PC-9 (cell line): ENCODE measurements at regions not wholly inside any gene's neighbourhood (a gene's known extent, or its start where the extent isn't known, plus 50 kb on each side); places are given as distances from the start of the nearest gene placed in this dataset.

ENCODE experiments used
- BruUV-seq: library from RNA; stranded (reverse); fragments of 400-500 nt; replicated peaks from 2 replicates; lab custom pipeline; 2021; lab: Mats Ljungman, UMichigan
- CTCF ChIA-PET: fragments of 300-600 bp; sonication (Branson Sonifier 250); formaldehyde crosslinking; loops from one replicate; lab custom pipeline; 2022; ENCODE audit warnings: antibody characterized with exemption; lab: Charles Lee
- POLR2A ChIA-PET: fragments of 300-600 bp; sonication (Branson Sonifier 250); formaldehyde crosslinking; loops from one replicate; lab custom pipeline; 2022; ENCODE audit warnings: antibody characterized with exemption; ENCODE audit not compliant: unreplicated experiment; lab: Charles Lee
- DNase-seq, 2 experiments: peaks; one replicate each; pipeline versions ENCODE4 v3.0.0 to v3.0.0-alpha.2; 2015 to 2022; ENCODE audit warnings: mixed read lengths in 1 of 2
- H2AFZ ChIP-seq: fragments of 200-600 bp; sonication (generic); 2 replicates; pipeline ENCODE4 v1.8.1; 2017; ENCODE audit warnings: antibody characterized with exemption
- H3F3A ChIP-seq: fragments of 200-600 bp; sonication (generic); 2 replicates; pipeline ENCODE4 v1.8.1; 2017; ENCODE audit warnings: antibody characterized with exemption, mild to moderate bottlenecking, low read depth; ENCODE audit not compliant: insufficient read depth
- H3K27ac ChIP-seq: fragments of 200-600 bp; sonication (generic); 2 replicates; pipeline ENCODE4 v1.6.1; 2016; ENCODE audit warnings: mixed run types
- H3K27me3 ChIP-seq: fragments of 200-600 bp; sonication (generic); 2 replicates; pipeline ENCODE4 v1.6.1; 2016; ENCODE audit warnings: low read depth, mixed run types; ENCODE audit not compliant: insufficient read depth
- H3K36me3 ChIP-seq: fragments of 200-600 bp; sonication (generic); 2 replicates; pipeline ENCODE4 v1.6.1; 2016; ENCODE audit warnings: low read depth, mixed run types
- H3K4me1 ChIP-seq: fragments of 200-600 bp; sonication (generic); replicated peaks from 2 replicates; pipeline ENCODE4 v1.6.1; 2016; ENCODE audit warnings: mixed run types; ENCODE audit not compliant: insufficient read depth
- H3K4me2 ChIP-seq: fragments of 200-600 bp; sonication (generic); 2 replicates; pipeline ENCODE4 v1.6.1; 2017; ENCODE audit warnings: mixed run types
- H3K4me3 ChIP-seq: fragments of 200-600 bp; sonication (generic); 2 replicates; pipeline ENCODE4 v1.6.1; 2016; ENCODE audit warnings: mixed run types
- H3K79me2 ChIP-seq: fragments of 200-600 bp; sonication (generic); 2 replicates; pipeline ENCODE4 v1.6.1; 2017; ENCODE audit warnings: low read depth, mixed run types
- H3K9me2 ChIP-seq: fragments of 200-600 bp; sonication (generic); 2 replicates; pipeline ENCODE4 v1.8.1; 2017; ENCODE audit warnings: mild to moderate bottlenecking; ENCODE audit not compliant: insufficient read depth
- H3K9me3 ChIP-seq: fragments of 200-600 bp; sonication (generic); 2 replicates; pipeline ENCODE4 v1.8.1; 2016; ENCODE audit warnings: low read depth; ENCODE audit not compliant: insufficient read depth
- H4K20me1 ChIP-seq: fragments of 200-600 bp; sonication (generic); 2 replicates; pipeline ENCODE4 v1.8.1; 2017; ENCODE audit not compliant: insufficient read depth
- CTCF ChIP-seq: fragments of 200-600 bp; sonication (generic); conservative IDR thresholded peaks from 2 replicates; pipeline ENCODE4 v1.6.1; 2017; ENCODE audit warnings: mixed run types, antibody characterized with exemption, mild to moderate bottlenecking, moderate library complexity
- EZH2 ChIP-seq: fragments of 200-600 bp; sonication (generic); IDR thresholded peaks from 2 replicates; pipeline ENCODE4 v1.8.0; 2017; ENCODE audit warnings: antibody characterized with exemption, low read depth
- intact Hi-C: fragments of 100-400 bp; cut with micrococcal nuclease; formaldehyde crosslinking; loops from one replicate; pipeline ENCODE4 v1.10.0; 2022; ENCODE audit not compliant: unreplicated experiment

- BruUV-seq, result no TSS peak
- Histone ChIP-seq H3K4me1 (no peaks in the 10 kb centered on the region), H3K27ac (no peak overlapping the region), H3K27me3 (peaks cover 32% of the 10 kb centered on the region), H3K9me2 (no peaks in the 10 kb centered on the region), H3K4me2 (no peak overlapping the region), H3F3A (no peaks in the 10 kb centered on the region), H3K79me2 (no peaks in the 10 kb centered on the region), H3K9me3 (no peaks in the 10 kb centered on the region), H3K36me3 (no peaks in the 10 kb centered on the region), H2AFZ (no peak overlapping the region), H3K4me3 (no peak overlapping the region), H4K20me1 (no peaks in the 10 kb centered on the region)
- ChIA-PET CTCF (no interaction called here), POLR2A (no interaction called here)
- no peak for DNase-seq
- TF ChIP-seq EZH2 (no peak), CTCF (no peak)
- intact Hi-C loops, result no loop called here
Measured at GRCh38 chr1:29865051-29865450, 628.7 kb downstream of the PTPRU start.

- Histone ChIP-seq H2AFZ (no peak overlapping the region), H3K27ac (no peak overlapping the region), H3F3A (no peaks in the 10 kb centered on the region), H3K36me3 (no peaks in the 10 kb centered on the region), H3K27me3 (peaks cover 27% of the 10 kb centered on the region), H3K4me1 (no peaks in the 10 kb centered on the region), H3K4me3 (no peak overlapping the region), H3K9me3 (no peaks in the 10 kb centered on the region), H3K79me2 (no peaks in the 10 kb centered on the region), H4K20me1 (no peaks in the 10 kb centered on the region), H3K4me2 (no peak overlapping the region), H3K9me2 (no peaks in the 10 kb centered on the region)
- no peak for TF ChIP-seq EZH2
- TF ChIP-seq CTCF, result no peak
- DNase-seq, result no peak
- no TSS peak for BruUV-seq
- CTCF ChIA-PET, result no interaction called here
- intact Hi-C loops, result no loop called here
- POLR2A ChIA-PET, result no interaction called here
Measured at GRCh38 chr1:29864431-29865022, 628.2 kb downstream of the PTPRU start.

- no peaks in the 10 kb centered on the region for H3K79me2 ChIP-seq
- no TSS peak for BruUV-seq
- no peaks in the 10 kb centered on the region for H3F3A ChIP-seq
- no peaks in the 10 kb centered on the region for H3K9me2 ChIP-seq
- intact Hi-C loops, result no loop called here
- CTCF ChIA-PET, result no interaction called here
- H3K4me2 ChIP-seq, result no peak overlapping the region
- no peak for DNase-seq
- no peak overlapping the region for H3K27ac ChIP-seq
- POLR2A ChIA-PET, result no interaction called here
- no peak overlapping the region for H3K4me3 ChIP-seq
- peaks cover 18% of the 10 kb centered on the region for H3K27me3 ChIP-seq
- H4K20me1 ChIP-seq, result no peaks in the 10 kb centered on the region
- TF ChIP-seq CTCF (no peak), EZH2 (no peak)
- no peaks in the 10 kb centered on the region for H3K4me1 ChIP-seq
- H3K9me3 ChIP-seq, result no peaks in the 10 kb centered on the region
- H3K36me3 ChIP-seq, result no peaks in the 10 kb centered on the region
- H2AFZ ChIP-seq, result no peak overlapping the region
Measured at GRCh38 chr1:29861922-29862321, 625.6 kb downstream of the PTPRU start.
